ENCODE measurements at regions not wholly inside any gene's neighbourhood (a gene's known extent, or its start where the extent isn't known, plus 50 kb on each side); places are given as distances from the start of the nearest gene placed in this dataset.

GRCh38 chr5:2382776-2383697 lies 368.4 kb downstream of the IRX2 start:
- no peak overlapping the region for H3K4me3 ChIP-seq (ENCODE audit: low read length)
- no peaks in the 10 kb centered on the region for H3K36me3 ChIP-seq (ENCODE audit: control insufficient read depth, insufficient read depth, low read length)
- peaks cover 11% of the 10 kb centered on the region for H3K4me1 ChIP-seq (ENCODE audit: control insufficient read depth, insufficient read depth, low read length)
- H3K27me3 ChIP-seq (ENCODE audit: control insufficient read depth, insufficient read depth, low read length): peaks cover 20% of the 10 kb centered on the region
- 47% methylated on average over 7 of the region's 20 CpGs for WGBS (ENCODE audit: insufficient coverage)
- no peaks in the 10 kb centered on the region for H3K9me3 ChIP-seq (replicated peaks; ENCODE audit: control insufficient read depth, low read depth, low read length)
- no peak overlapping the region for H3K27ac ChIP-seq (ENCODE audit: low read length)
- DNase-seq: no peak

- Histone ChIP-seq H3K36me3 (ENCODE audit: control insufficient read depth, insufficient read depth, low read length) (no peaks in the 10 kb centered on the region), H3K27me3 (ENCODE audit: control insufficient read depth, insufficient read depth, low read length) (peaks cover 9% of the 10 kb centered on the region), H3K4me1 (ENCODE audit: control insufficient read depth, insufficient read depth, low read length) (no peaks in the 10 kb centered on the region), H3K9me3 (replicated peaks; ENCODE audit: control insufficient read depth, low read depth, low read length) (no peaks in the 10 kb centered on the region), H3K4me3 (ENCODE audit: low read length) (no peak overlapping the region), H3K27ac (ENCODE audit: low read length) (no peak overlapping the region)
- WGBS (ENCODE audit: insufficient coverage): 64% methylated on average over 3 of the region's 5 CpGs
- DNase-seq: no peak
These were observed 369.6 kb downstream of the IRX2 start for GRCh38 chr5:2381861-2382260.

GRCh38 chr5:2381070-2381469 lies 370.4 kb downstream of the IRX2 start:
- Histone ChIP-seq H3K27me3 (ENCODE audit: control insufficient read depth, insufficient read depth, low read length) (peaks cover 8% of the 10 kb centered on the region), H3K27ac (ENCODE audit: low read length) (no peak overlapping the region), H3K4me3 (ENCODE audit: low read length) (no peak overlapping the region), H3K9me3 (replicated peaks; ENCODE audit: control insufficient read depth, low read depth, low read length) (no peaks in the 10 kb centered on the region), H3K4me1 (ENCODE audit: control insufficient read depth, insufficient read depth, low read length) (no peaks in the 10 kb centered on the region), H3K36me3 (ENCODE audit: control insufficient read depth, insufficient read depth, low read length) (no peaks in the 10 kb centered on the region)
- WGBS (ENCODE audit: insufficient coverage): 89% methylated on average over 4 of the region's 7 CpGs
- no peak for DNase-seq

- Histone ChIP-seq H3K4me3 (ENCODE audit: low read length) (no peak overlapping the region), H3K27ac (ENCODE audit: low read length) (no peak overlapping the region), H3K36me3 (ENCODE audit: control insufficient read depth, insufficient read depth, low read length) (no peaks in the 10 kb centered on the region), H3K27me3 (ENCODE audit: control insufficient read depth, insufficient read depth, low read length) (peaks cover 6% of the 10 kb centered on the region), H3K4me1 (ENCODE audit: control insufficient read depth, insufficient read depth, low read length) (no peaks in the 10 kb centered on the region), H3K9me3 (replicated peaks; ENCODE audit: control insufficient read depth, low read depth, low read length) (no peaks in the 10 kb centered on the region)
- no peak for DNase-seq
- no CpG with 5 or more reads among the region's 1 CpG for WGBS (ENCODE audit: insufficient coverage)
These were observed 372.5 kb downstream of the IRX2 start for GRCh38 chr5:2378976-2379375.

GRCh38 chr5:2378108-2378507 lies 373.4 kb downstream of the IRX2 start:
- Histone ChIP-seq H3K27me3 (ENCODE audit: control insufficient read depth, insufficient read depth, low read length) (peaks cover 2% of the 10 kb centered on the region), H3K4me1 (ENCODE audit: control insufficient read depth, insufficient read depth, low read length) (no peaks in the 10 kb centered on the region), H3K9me3 (replicated peaks; ENCODE audit: control insufficient read depth, low read depth, low read length) (no peaks in the 10 kb centered on the region), H3K36me3 (ENCODE audit: control insufficient read depth, insufficient read depth, low read length) (no peaks in the 10 kb centered on the region), H3K4me3 (ENCODE audit: low read length) (no peak overlapping the region), H3K27ac (ENCODE audit: low read length) (no peak overlapping the region)
- DNase-seq: no peak
- 83% methylated on average over 2 of the region's 7 CpGs for WGBS (ENCODE audit: insufficient coverage)

- no peaks in the 10 kb centered on the region for H3K36me3 ChIP-seq (ENCODE audit: control insufficient read depth, insufficient read depth, low read length)
- H3K27ac ChIP-seq (ENCODE audit: low read length): no peak overlapping the region
- H3K9me3 ChIP-seq (replicated peaks; ENCODE audit: control insufficient read depth, low read depth, low read length): no peaks in the 10 kb centered on the region
- H3K27me3 ChIP-seq (ENCODE audit: control insufficient read depth, insufficient read depth, low read length): no peaks in the 10 kb centered on the region
- 100% methylated on average over 3 of the region's 6 CpGs for WGBS (ENCODE audit: insufficient coverage)
- DNase-seq: no peak
- H3K4me1 ChIP-seq (ENCODE audit: control insufficient read depth, insufficient read depth, low read length): no peaks in the 10 kb centered on the region
- H3K4me3 ChIP-seq (ENCODE audit: low read length): no peak overlapping the region
These were observed 375.0 kb downstream of the IRX2 start for GRCh38 chr5:2376486-2376885.

- no peak overlapping the region for H3K4me3 ChIP-seq (ENCODE audit: low read length)
- no peaks in the 10 kb centered on the region for H3K4me1 ChIP-seq (ENCODE audit: control insufficient read depth, insufficient read depth, low read length)
- DNase-seq: no peak
- 81% methylated on average over 6 of the region's 11 CpGs for WGBS (ENCODE audit: insufficient coverage)
- H3K36me3 ChIP-seq (ENCODE audit: control insufficient read depth, insufficient read depth, low read length): no peaks in the 10 kb centered on the region
- no peaks in the 10 kb centered on the region for H3K9me3 ChIP-seq (replicated peaks; ENCODE audit: control insufficient read depth, low read depth, low read length)
- no peaks in the 10 kb centered on the region for H3K27me3 ChIP-seq (ENCODE audit: control insufficient read depth, insufficient read depth, low read length)
- H3K27ac ChIP-seq (ENCODE audit: low read length): no peak overlapping the region
These were observed 375.7 kb downstream of the IRX2 start for GRCh38 chr5:2375757-2376250.

- Histone ChIP-seq H3K27me3 (ENCODE audit: control insufficient read depth, insufficient read depth, low read length) (no peaks in the 10 kb centered on the region), H3K9me3 (replicated peaks; ENCODE audit: control insufficient read depth, low read depth, low read length) (no peaks in the 10 kb centered on the region), H3K27ac (ENCODE audit: low read length) (no peak overlapping the region), H3K4me3 (ENCODE audit: low read length) (no peak overlapping the region), H3K4me1 (ENCODE audit: control insufficient read depth, insufficient read depth, low read length) (no peaks in the 10 kb centered on the region), H3K36me3 (ENCODE audit: control insufficient read depth, insufficient read depth, low read length) (no peaks in the 10 kb centered on the region)
- DNase-seq: no peak
- WGBS (ENCODE audit: insufficient coverage): 93% methylated on average over 5 of the region's 13 CpGs
These were observed 376.2 kb downstream of the IRX2 start for GRCh38 chr5:2375291-2375690.

- Histone ChIP-seq H3K4me3 (ENCODE audit: low read length) (no peak overlapping the region), H3K9me3 (replicated peaks; ENCODE audit: control insufficient read depth, low read depth, low read length) (no peaks in the 10 kb centered on the region), H3K27ac (ENCODE audit: low read length) (no peak overlapping the region), H3K27me3 (ENCODE audit: control insufficient read depth, insufficient read depth, low read length) (no peaks in the 10 kb centered on the region), H3K36me3 (ENCODE audit: control insufficient read depth, insufficient read depth, low read length) (no peaks in the 10 kb centered on the region), H3K4me1 (ENCODE audit: control insufficient read depth, insufficient read depth, low read length) (no peaks in the 10 kb centered on the region)
- WGBS (ENCODE audit: insufficient coverage): 90% methylated on average over 12 of the region's 13 CpGs
- no peak for DNase-seq
These were observed 376.8 kb downstream of the IRX2 start for GRCh38 chr5:2374703-2375102.

GRCh38 chr5:2373631-2374030 lies 377.8 kb downstream of the IRX2 start:
- 95% methylated on average over 6 of the region's 6 CpGs for WGBS (ENCODE audit: insufficient coverage)
- Histone ChIP-seq H3K9me3 (replicated peaks; ENCODE audit: control insufficient read depth, low read depth, low read length) (no peaks in the 10 kb centered on the region), H3K27me3 (ENCODE audit: control insufficient read depth, insufficient read depth, low read length) (no peaks in the 10 kb centered on the region), H3K27ac (ENCODE audit: low read length) (no peak overlapping the region), H3K4me3 (ENCODE audit: low read length) (no peak overlapping the region), H3K36me3 (ENCODE audit: control insufficient read depth, insufficient read depth, low read length) (no peaks in the 10 kb centered on the region), H3K4me1 (ENCODE audit: control insufficient read depth, insufficient read depth, low read length) (no peaks in the 10 kb centered on the region)
- DNase-seq: no peak
